Smooth muscle cell (in vitro differentiated cells): ENCODE measurements at regions not wholly inside any gene's neighbourhood (a gene's known extent, or its start where the extent isn't known, plus 50 kb on each side); places are given as distances from the start of the nearest gene placed in this dataset.

Experiments
- DNase-seq: peaks from one replicate; lab custom pipeline; 2025; ENCODE audit not compliant: unreplicated experiment; lab: John Stamatoyannopoulos, UW
- H2AFZ ChIP-seq: fragments of 200-600 bp; sonication (generic); 2 replicates; pipeline ENCODE4 v1.6.0; 2016; ENCODE audit warnings: antibody characterized with exemption, low read depth, mild to moderate bottlenecking
- H3F3A ChIP-seq: fragments of 200-600 bp; sonication (generic); 2 replicates; pipeline ENCODE4 v1.6.0; 2017; ENCODE audit warnings: antibody characterized with exemption, low read depth
- H3K27ac ChIP-seq: fragments of 200-600 bp; sonication (generic); 2 replicates; pipeline ENCODE4 v1.5.1; 2016; ENCODE audit warnings: low read depth, mild to moderate bottlenecking
- H3K27me3 ChIP-seq: fragments of 200-600 bp; sonication (generic); 2 replicates; pipeline ENCODE4 v1.6.1; 2016; ENCODE audit warnings: low read depth, mild to moderate bottlenecking
- H3K36me3 ChIP-seq: fragments of 200-600 bp; sonication (generic); 2 replicates; pipeline ENCODE4 v1.5.1; 2016; ENCODE audit warnings: low read depth
- H3K4me1 ChIP-seq: fragments of 200-600 bp; sonication (generic); 2 replicates; pipeline ENCODE4 v1.5.1; 2016; ENCODE audit warnings: low read depth
- H3K4me2 ChIP-seq: fragments of 200-600 bp; sonication (generic); 2 replicates; pipeline ENCODE4 v1.6.0; 2016; ENCODE audit warnings: mild to moderate bottlenecking
- H3K4me3 ChIP-seq: fragments of 200-600 bp; sonication (generic); 2 replicates; pipeline ENCODE4 v1.5.1; 2016; ENCODE audit warnings: mild to moderate bottlenecking
- H3K79me2 ChIP-seq: fragments of 200-600 bp; sonication (generic); 2 replicates; pipeline ENCODE4 v1.6.0; 2016; ENCODE audit warnings: low read depth, mild to moderate bottlenecking
- H3K9ac ChIP-seq: fragments of 200-600 bp; sonication (generic); 2 replicates; pipeline ENCODE4 v1.6.0; 2016; ENCODE audit warnings: low read depth
- H3K9me3 ChIP-seq: fragments of 200-600 bp; sonication (generic); replicated peaks from 2 replicates; pipeline ENCODE4 v1.5.1; 2016; ENCODE audit warnings: low read depth
- H4K20me1 ChIP-seq: fragments of 200-600 bp; sonication (generic); 2 replicates; pipeline ENCODE4 v1.6.0; 2016; ENCODE audit warnings: low read depth
- WGBS: methylation state at CpG from one replicate; pipeline ENCODE4 v1.1.7; 2016; ENCODE audit warnings: low lambda C conversion rate; 5-methylcytosine and 5-hydroxymethylcytosine counted together
- TF ChIP-seq, protein P1 (sequence below): fragments of 200-600 bp; sonication (generic); IDR thresholded peaks from 2 replicates; pipeline ENCODE4 v1.5.1; 2017; ENCODE audit warnings: borderline replicate concordance, mild to moderate bottlenecking, antibody characterized with exemption; ENCODE audit not compliant: insufficient read depth, poor library complexity, severe bottlenecking

DNA sequence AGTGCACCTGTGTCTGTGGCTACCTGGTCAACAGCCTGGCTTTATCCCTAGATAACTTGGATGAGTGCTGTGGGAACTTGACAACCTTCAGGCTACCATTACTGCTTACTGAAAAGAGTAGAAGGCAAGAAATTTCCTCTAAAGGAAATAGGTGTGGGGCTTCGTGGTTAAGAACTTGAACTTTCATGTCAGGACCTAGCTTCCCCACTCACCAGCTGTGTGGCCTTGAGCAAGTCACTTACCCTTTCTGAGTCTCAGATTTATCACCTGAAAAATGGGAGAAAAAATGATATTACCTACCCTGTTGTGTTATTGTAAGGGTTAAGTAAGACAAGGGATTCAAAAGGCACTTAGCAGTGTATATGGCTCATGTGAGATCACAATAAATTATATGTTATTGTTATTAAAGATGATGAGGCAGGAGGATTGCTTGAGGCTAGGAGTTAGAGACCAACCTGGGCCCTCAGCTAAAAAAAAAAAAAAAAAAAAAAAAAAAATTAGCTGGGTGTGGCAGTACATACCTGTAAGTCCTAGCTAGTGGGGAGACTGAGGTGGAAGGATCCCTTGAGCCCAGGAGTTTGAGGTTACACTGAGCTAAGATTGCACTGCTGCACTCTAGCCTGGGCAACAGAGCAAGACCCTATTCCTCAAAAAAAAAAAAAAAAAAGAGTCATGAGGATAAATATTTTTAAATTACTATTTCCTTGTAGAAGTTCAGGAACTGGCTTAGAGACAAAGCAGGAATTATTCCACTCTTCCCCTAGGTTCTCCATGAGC, 97.0 kb upstream of the SPRY4 start:
- TF ChIP-seq, protein P1, sequence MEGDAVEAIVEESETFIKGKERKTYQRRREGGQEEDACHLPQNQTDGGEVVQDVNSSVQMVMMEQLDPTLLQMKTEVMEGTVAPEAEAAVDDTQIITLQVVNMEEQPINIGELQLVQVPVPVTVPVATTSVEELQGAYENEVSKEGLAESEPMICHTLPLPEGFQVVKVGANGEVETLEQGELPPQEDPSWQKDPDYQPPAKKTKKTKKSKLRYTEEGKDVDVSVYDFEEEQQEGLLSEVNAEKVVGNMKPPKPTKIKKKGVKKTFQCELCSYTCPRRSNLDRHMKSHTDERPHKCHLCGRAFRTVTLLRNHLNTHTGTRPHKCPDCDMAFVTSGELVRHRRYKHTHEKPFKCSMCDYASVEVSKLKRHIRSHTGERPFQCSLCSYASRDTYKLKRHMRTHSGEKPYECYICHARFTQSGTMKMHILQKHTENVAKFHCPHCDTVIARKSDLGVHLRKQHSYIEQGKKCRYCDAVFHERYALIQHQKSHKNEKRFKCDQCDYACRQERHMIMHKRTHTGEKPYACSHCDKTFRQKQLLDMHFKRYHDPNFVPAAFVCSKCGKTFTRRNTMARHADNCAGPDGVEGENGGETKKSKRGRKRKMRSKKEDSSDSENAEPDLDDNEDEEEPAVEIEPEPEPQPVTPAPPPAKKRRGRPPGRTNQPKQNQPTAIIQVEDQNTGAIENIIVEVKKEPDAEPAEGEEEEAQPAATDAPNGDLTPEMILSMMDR: no peak
- 86% methylated on average over 1 of the region's 1 CpG for WGBS
- H2AFZ ChIP-seq: no peak overlapping the region
- H3K4me2 ChIP-seq: no peak overlapping the region
- no peak overlapping the region for H3K27ac ChIP-seq
- no peak overlapping the region for H3K4me3 ChIP-seq
- H3K4me1 ChIP-seq: peaks cover 14% of the 10 kb centered on the region
- no peaks in the 10 kb centered on the region for H3K79me2 ChIP-seq
- no peak for DNase-seq
- H3K36me3 ChIP-seq: no peaks in the 10 kb centered on the region
- peaks cover 7% of the 10 kb centered on the region for H4K20me1 ChIP-seq
- peaks cover 6% of the 10 kb centered on the region for H3F3A ChIP-seq
- no peak overlapping the region for H3K9ac ChIP-seq
- H3K9me3 ChIP-seq: no peaks in the 10 kb centered on the region
- H3K27me3 ChIP-seq: no peaks in the 10 kb centered on the region

DNA sequence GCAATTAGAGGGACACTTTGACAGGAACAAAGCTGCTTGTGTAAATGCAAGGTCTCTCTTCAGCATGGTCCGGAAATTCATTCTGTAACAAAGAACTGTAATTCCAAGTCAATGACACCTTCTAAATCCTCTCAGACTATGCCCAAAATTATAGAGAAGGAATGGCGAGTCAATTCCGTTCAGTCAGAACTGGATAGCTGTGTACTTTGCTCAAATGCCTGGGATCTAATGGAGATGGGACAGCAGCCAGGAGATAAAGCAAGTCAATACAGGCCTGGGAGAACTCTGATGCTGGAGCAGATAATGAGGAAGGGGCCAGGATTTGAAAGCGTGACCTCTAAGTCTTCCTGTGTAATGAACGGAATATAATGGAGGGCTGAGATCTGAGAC, 96.4 kb upstream of the SPRY4 start:
- Histone ChIP-seq H4K20me1 (peaks cover 7% of the 10 kb centered on the region), H3K27ac (no peak overlapping the region), H3K4me2 (no peak overlapping the region), H2AFZ (no peak overlapping the region), H3K79me2 (no peaks in the 10 kb centered on the region), H3K36me3 (no peaks in the 10 kb centered on the region), H3F3A (peaks cover 6% of the 10 kb centered on the region), H3K9me3 (no peaks in the 10 kb centered on the region), H3K27me3 (no peaks in the 10 kb centered on the region), H3K4me1 (peaks cover 14% of the 10 kb centered on the region), H3K9ac (no peak overlapping the region), H3K4me3 (no peak overlapping the region)
- 81% methylated on average over 5 of the region's 5 CpGs for WGBS
- TF ChIP-seq, protein P1: no peak
- no peak for DNase-seq

DNA sequence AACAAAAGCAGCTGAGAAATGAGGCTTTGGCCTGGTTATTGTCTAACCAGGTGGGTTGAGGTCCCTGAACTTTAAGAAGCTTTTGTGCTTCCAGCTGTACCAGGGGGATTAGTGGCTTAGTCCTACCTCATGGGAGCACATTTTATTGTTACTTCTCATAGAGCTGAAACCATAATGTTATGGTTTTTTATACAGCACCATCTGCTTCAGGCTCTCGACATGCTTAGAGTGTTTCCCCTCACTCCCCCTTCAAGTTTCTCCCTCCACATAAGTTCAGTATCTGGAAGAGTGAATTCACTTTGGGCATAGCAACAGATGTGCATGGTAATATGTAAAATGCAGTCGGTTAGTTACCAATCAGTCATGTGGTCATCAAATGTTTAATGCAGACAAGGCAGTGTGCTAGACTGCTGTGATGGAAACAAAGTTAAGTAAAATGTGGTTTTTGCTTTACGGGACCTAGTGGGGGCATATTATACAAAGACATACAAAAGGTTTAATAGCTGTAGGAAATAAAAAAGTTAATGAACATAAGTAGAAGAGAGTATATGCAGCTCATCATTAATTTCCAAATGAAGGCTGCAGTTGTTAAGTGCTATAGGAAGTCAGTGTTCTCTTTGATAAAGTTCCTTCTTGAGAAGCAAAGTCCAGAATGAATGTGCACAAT, 95.9 kb upstream of the SPRY4 start:
- Histone ChIP-seq H3K4me3 (no peak overlapping the region), H3K9ac (no peak overlapping the region), H3K36me3 (no peaks in the 10 kb centered on the region), H3K4me2 (no peak overlapping the region), H2AFZ (no peak overlapping the region), H3K27ac (no peak overlapping the region), H3F3A (peaks cover 6% of the 10 kb centered on the region), H4K20me1 (peaks cover 7% of the 10 kb centered on the region), H3K79me2 (no peaks in the 10 kb centered on the region), H3K9me3 (no peaks in the 10 kb centered on the region), H3K4me1 (peaks cover 14% of the 10 kb centered on the region), H3K27me3 (no peaks in the 10 kb centered on the region)
- TF ChIP-seq, protein P1: no peak
- 81% methylated on average over 3 of the region's 3 CpGs for WGBS
- no peak for DNase-seq
